HepG2 (cell line): ENCODE measurements at regions not wholly inside any gene's neighbourhood (a gene's known extent, or its start where the extent isn't known, plus 50 kb on each side); places are given as distances from the start of the nearest gene placed in this dataset.

Source experiments
- ATAC-seq: fragments of 200-7000 bp; cut with Tn5 transposase; 3 replicates; pipeline ENCODE4 v1.9.1; 2020; ENCODE audit warnings: mild to moderate bottlenecking, moderate library complexity
- BruUV-seq: library from RNA; stranded (reverse); fragments of 400-500 nt; replicated peaks from 2 replicates; lab custom pipeline; 2021; lab: Mats Ljungman, UMichigan
- CTCF ChIA-PET: fragments of 300-600 bp; formaldehyde crosslinking; extraction: SDS; loops from one replicate; lab custom pipeline; 2021; ENCODE audit warnings: low total read pairs, inconsistent platforms, low intra/inter-chr PET ratio; lab: Yijun Ruan, JAX
- POLR2A ChIA-PET: fragments of 350-600 bp; sonication (Branson Sonifier 250); formaldehyde crosslinking; loops from one replicate; lab custom pipeline; 2020; ENCODE audit warnings: antibody characterized with exemption, inconsistent platforms; lab: Yijun Ruan, JAX
- DNase-seq: peaks from one replicate; pipeline ENCODE4 v3.0.0-alpha.2; 2015; ENCODE audit warnings: low spot score
- FAIRE-seq: peaks from 3 replicates; lab custom pipeline; 2011; peaks lifted over from hg19 to GRCh38; lab: Jason Lieb, UNC
- H2AFZ ChIP-seq: one replicate; pipeline ENCODE4 v1.6.1; 2011; ENCODE audit warnings: low read length, inconsistent platforms
- H3K27ac ChIP-seq: fragments of 300-600 bp; 3 replicates; pipeline ENCODE4 v1.8.0; 2011; ENCODE audit warnings: mixed run types, mild to moderate bottlenecking, mixed read lengths, low read length, inconsistent platforms; ENCODE audit not compliant: insufficient read depth; ENCODE audit errors: extremely low read length
- H3K27me3 ChIP-seq, 2 experiments: fragments of 200-600 bp in 1 of 2; 2 replicates in 1 of 2; 3 replicates in 1 of 2; pipeline versions ENCODE4 v1.6.0 to v1.8.0; 2011; ENCODE audit warnings: low read length in 2 of 2, mild to moderate bottlenecking in 2 of 2, moderate library complexity in 2 of 2, inconsistent platforms in 1 of 2; ENCODE audit not compliant: insufficient read depth in 2 of 2, control insufficient read depth in 1 of 2
- H3K36me3 ChIP-seq, 2 experiments: fragments of 200-600 bp in 1 of 2; replicated peaks in 1 of 2; 2 replicates in 1 of 2; 3 replicates in 1 of 2; pipeline versions ENCODE4 v1.5.1 to v1.8.0; 2011; ENCODE audit warnings: low read length in 2 of 2, inconsistent platforms in 1 of 2; ENCODE audit not compliant: insufficient read depth in 2 of 2, control insufficient read depth in 1 of 2
- H3K4me1 ChIP-seq: 2 replicates; pipeline ENCODE4 v1.5.1; 2012; ENCODE audit warnings: low read length, inconsistent platforms; ENCODE audit not compliant: insufficient read depth
- H3K4me2 ChIP-seq: 2 replicates; pipeline ENCODE4 v1.6.0; 2011; ENCODE audit warnings: low read depth, low read length, inconsistent platforms
- H3K4me3 ChIP-seq, 3 experiments: fragments of 200-600 bp in 1 of 3; sonication (generic), shearing (Covaris generic) in 1 of 3; replicated peaks in 1 of 3; 2 replicates each; pipeline ENCODE4 v1.5.1; 2011 to 2016; ENCODE audit warnings: low read length in 3 of 3, inconsistent platforms in 2 of 3, low read depth in 2 of 3, mild to moderate bottlenecking in 2 of 3, control low read depth in 1 of 3, mixed read lengths in 1 of 3; ENCODE audit not compliant: insufficient read depth in 1 of 3
- H3K79me2 ChIP-seq: one replicate; pipeline ENCODE4 v1.6.1; 2011; ENCODE audit warnings: low read length, inconsistent platforms; ENCODE audit not compliant: insufficient read depth
- H3K9ac ChIP-seq: 2 replicates; pipeline ENCODE4 v1.6.0; 2011; ENCODE audit warnings: mild to moderate bottlenecking, low read depth, low read length, inconsistent platforms; ENCODE audit not compliant: insufficient read depth
- H3K9me3 ChIP-seq: 2 replicates; pipeline ENCODE4 v1.5.1; 2012; ENCODE audit warnings: mild to moderate bottlenecking, low read length
- H4K20me1 ChIP-seq: 2 replicates; pipeline ENCODE4 v1.6.0; 2011; ENCODE audit warnings: inconsistent platforms, mild to moderate bottlenecking, low read length, moderate library complexity; ENCODE audit not compliant: insufficient read depth
- CBFB ChIP-seq: sonication (generic); formaldehyde crosslinking; IDR thresholded peaks from 2 replicates; pipeline ENCODE4 v1.4.0; 2020; ENCODE audit warnings: missing genetic modification reagents
- LBX2 ChIP-seq: sonication (generic); formaldehyde crosslinking; IDR thresholded peaks from 2 replicates; pipeline ENCODE4 v1.5.0; 2020; ENCODE audit warnings: missing genetic modification reagents, mild to moderate bottlenecking, borderline replicate concordance
- PCBP1 ChIP-seq: fragments of 200-400 bp; formaldehyde crosslinking; IDR thresholded peaks from 2 replicates; pipeline ENCODE4 v1.6.1; 2017; ENCODE audit warnings: mild to moderate bottlenecking, low read depth, low read length, borderline replicate concordance
- POLR2AphosphoS5 ChIP-seq: IDR thresholded peaks from 2 replicates; pipeline ENCODE4 v1.6.1; 2012; ENCODE audit warnings: low read depth, low read length
- RXRB ChIP-seq: IDR thresholded peaks from 2 replicates; pipeline ENCODE4 v1.6.1; 2016; ENCODE audit warnings: borderline replicate concordance, missing genetic modification reagents, missing compliant biosample characterization
- SYNCRIP ChIP-seq: fragments of 200-400 bp; formaldehyde crosslinking; IDR thresholded peaks from 2 replicates; pipeline ENCODE4 v1.6.1; 2018; ENCODE audit warnings: mild to moderate bottlenecking, low read depth, low read length; ENCODE audit not compliant: insufficient read depth
- ZNF383 ChIP-seq: sonication (generic); formaldehyde crosslinking; IDR thresholded peaks from 2 replicates; pipeline ENCODE4 v1.4.0; 2020; ENCODE audit warnings: missing genetic modification reagents, mild to moderate bottlenecking, borderline replicate concordance
- WGBS: methylation state at CpG from one replicate; pipeline ENCODE4 v1.1.6; 2017; ENCODE audit warnings: low lambda C conversion rate; 5-methylcytosine and 5-hydroxymethylcytosine counted together
- in situ Hi-C: cut with HindIII; loops from 2 replicates; pipeline ENCODE4 v1.10.0; 2017; ENCODE audit warnings: low pct_unique_long_range_greater_than_20kb; ENCODE audit not compliant: extremely low pct_ligation_motif_present
- intact Hi-C: fragments of 100-400 bp; cut with micrococcal nuclease; formaldehyde crosslinking; loops from one replicate; pipeline ENCODE4 v1.10.0; 2022; ENCODE audit not compliant: unreplicated experiment
- TF ChIP-seq, protein P1 (sequence below): IDR thresholded peaks from 2 replicates; pipeline ENCODE4 v1.6.1; 2016; ENCODE audit warnings: missing biosample characterization, missing genetic modification reagents, low read depth
- TF ChIP-seq, protein P2 (sequence below): sonication (generic); formaldehyde crosslinking; IDR thresholded peaks from 2 replicates; pipeline ENCODE4 v1.4.0; 2020; ENCODE audit warnings: missing genetic modification reagents, mild to moderate bottlenecking, borderline replicate concordance
- TF ChIP-seq, protein P3 (sequence below): sonication (generic); formaldehyde crosslinking; IDR thresholded peaks from 2 replicates; pipeline ENCODE4 v1.5.0; 2020; ENCODE audit warnings: mild to moderate bottlenecking, missing genetic modification reagents

DNA sequence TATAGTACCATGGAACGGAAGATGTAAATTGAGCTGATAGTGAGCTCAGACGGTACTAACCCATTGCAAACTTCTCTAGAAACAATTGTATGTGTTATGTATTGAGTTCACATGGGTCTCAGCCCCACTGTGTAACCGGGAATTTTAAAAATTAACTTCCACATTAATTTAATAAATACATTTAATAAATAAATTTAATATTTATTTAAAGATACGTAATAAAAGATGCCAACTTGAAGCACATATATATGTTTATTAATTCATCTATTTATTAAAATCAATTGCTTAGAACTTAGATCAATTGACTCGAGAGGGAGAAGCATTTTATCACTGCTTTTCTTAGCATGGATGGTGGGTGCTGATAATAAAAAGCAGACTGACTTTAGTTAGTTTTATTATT is 170.1 kb upstream of the NPVF start:
- in situ Hi-C loops = no loop called here
- no peak for FAIRE-seq
- ATAC-seq = no peak

More for the DNA sequence above, 170.1 kb upstream of the NPVF start:
- BruUV-seq = no TSS peak
- intact Hi-C loops = no loop called here
- Histone ChIP-seq H3K9ac (no peak overlapping the region), H3K79me2 (no peaks in the 10 kb centered on the region), H3K36me3 (no peaks in the 10 kb centered on the region), H3K4me1 (no peaks in the 10 kb centered on the region), H3K27ac (no peak overlapping the region), H3K9me3 (no peaks in the 10 kb centered on the region), H4K20me1 (no peaks in the 10 kb centered on the region), H3K4me2 (no peak overlapping the region), H3K27me3 (peaks cover 0 to 6% of the 10 kb centered on the region in 2 experiments; a peak in 1 of 5 replicates), H3K4me3 (no peak overlapping the region), H2AFZ (no peak overlapping the region)
- TF ChIP-seq SYNCRIP (no peak), POLR2AphosphoS5 (no peak), CBFB (CRISPR knock-in tag) (no peak), RXRB (CRISPR knock-in tag) (no peak), LBX2 (CRISPR knock-in tag) (no peak), PCBP1 (no peak), ZNF383 (CRISPR knock-in tag) (no peak)
- TF ChIP-seq, protein P1, sequence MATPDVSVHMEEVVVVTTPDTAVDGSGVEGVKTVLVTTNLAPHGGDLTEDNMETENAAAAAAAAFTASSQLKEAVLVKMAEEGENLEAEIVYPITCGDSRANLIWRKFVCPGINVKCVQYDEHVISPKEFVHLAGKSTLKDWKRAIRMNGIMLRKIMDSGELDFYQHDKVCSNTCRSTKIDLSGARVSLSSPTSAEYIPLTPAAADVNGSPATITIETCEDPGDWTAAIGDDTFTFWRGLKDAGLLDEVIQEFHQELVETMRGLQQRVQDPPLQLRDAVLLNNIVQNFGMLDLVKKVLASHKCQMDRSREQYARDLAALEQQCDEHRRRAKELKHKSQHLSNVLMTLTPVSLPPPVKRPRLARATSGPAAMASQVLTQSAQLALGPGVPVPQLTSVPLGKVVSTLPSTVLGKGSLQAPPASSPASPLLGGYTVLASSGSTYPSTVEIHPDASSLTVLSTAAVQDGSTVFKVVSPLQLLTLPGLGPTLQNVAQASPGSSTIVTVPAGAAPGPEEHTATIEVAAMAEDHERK (CRISPR knock-in tag) = no peak
- TF ChIP-seq, protein P2, sequence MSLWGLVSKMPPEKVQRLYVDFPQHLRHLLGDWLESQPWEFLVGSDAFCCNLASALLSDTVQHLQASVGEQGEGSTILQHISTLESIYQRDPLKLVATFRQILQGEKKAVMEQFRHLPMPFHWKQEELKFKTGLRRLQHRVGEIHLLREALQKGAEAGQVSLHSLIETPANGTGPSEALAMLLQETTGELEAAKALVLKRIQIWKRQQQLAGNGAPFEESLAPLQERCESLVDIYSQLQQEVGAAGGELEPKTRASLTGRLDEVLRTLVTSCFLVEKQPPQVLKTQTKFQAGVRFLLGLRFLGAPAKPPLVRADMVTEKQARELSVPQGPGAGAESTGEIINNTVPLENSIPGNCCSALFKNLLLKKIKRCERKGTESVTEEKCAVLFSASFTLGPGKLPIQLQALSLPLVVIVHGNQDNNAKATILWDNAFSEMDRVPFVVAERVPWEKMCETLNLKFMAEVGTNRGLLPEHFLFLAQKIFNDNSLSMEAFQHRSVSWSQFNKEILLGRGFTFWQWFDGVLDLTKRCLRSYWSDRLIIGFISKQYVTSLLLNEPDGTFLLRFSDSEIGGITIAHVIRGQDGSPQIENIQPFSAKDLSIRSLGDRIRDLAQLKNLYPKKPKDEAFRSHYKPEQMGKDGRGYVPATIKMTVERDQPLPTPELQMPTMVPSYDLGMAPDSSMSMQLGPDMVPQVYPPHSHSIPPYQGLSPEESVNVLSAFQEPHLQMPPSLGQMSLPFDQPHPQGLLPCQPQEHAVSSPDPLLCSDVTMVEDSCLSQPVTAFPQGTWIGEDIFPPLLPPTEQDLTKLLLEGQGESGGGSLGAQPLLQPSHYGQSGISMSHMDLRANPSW (CRISPR knock-in tag) = no peak
- TF ChIP-seq, protein P3, sequence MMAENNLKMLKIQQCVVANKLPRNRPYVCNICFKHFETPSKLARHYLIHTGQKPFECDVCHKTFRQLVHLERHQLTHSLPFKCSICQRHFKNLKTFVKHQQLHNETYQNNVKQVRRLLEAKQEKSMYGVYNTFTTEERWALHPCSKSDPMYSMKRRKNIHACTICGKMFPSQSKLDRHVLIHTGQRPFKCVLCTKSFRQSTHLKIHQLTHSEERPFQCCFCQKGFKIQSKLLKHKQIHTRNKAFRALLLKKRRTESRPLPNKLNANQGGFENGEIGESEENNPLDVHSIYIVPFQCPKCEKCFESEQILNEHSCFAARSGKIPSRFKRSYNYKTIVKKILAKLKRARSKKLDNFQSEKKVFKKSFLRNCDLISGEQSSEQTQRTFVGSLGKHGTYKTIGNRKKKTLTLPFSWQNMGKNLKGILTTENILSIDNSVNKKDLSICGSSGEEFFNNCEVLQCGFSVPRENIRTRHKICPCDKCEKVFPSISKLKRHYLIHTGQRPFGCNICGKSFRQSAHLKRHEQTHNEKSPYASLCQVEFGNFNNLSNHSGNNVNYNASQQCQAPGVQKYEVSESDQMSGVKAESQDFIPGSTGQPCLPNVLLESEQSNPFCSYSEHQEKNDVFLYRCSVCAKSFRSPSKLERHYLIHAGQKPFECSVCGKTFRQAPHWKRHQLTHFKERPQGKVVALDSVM (CRISPR knock-in tag) = no peak
- ChIA-PET CTCF (no interaction called here), POLR2A (no interaction called here)
- 21% methylated on average over 5 of the region's 5 CpGs for WGBS
- no peak for DNase-seq
